ENCODE measurements at regions not wholly inside any gene's neighbourhood (a gene's known extent, or its start where the extent isn't known, plus 50 kb on each side); places are given as distances from the start of the nearest gene placed in this dataset.

DNA sequence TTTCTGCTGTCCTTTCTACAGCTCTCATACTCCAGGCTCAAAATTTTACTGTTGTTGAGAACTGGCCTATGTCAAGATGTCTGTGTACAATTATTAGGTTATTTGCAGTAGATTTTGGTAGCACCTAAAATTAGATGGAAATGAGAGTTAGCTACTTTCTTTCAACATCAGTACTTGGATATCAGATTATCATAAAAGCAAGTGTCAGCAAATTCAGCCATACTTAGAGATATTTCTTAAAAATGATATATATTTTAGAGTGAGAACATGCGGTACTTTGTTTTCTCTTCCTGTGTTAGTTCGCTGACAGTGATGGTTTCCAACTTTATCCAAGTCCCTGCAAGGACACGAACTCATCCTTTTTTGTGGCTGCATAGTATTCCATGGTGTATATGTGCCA lies 351.8 kb upstream of the LRRC7 start:
- no peaks in the 10 kb centered on the region for H3K36me3 Mint-ChIP-seq
- peaks cover 4 to 38% (median 20%) of the 10 kb centered on the region in 6 donors for H3K9me3 Mint-ChIP-seq
- no peak overlapping the region for H3K4me3 Mint-ChIP-seq
- H3K27ac Mint-ChIP-seq: no peak overlapping the region
- no peaks in the 10 kb centered on the region for H3K27me3 Mint-ChIP-seq (ENCODE audit: low read depth in 3 of 3)
- H3K4me1 Mint-ChIP-seq: no peaks in the 10 kb centered on the region
- DNase-seq: no peak

DNA sequence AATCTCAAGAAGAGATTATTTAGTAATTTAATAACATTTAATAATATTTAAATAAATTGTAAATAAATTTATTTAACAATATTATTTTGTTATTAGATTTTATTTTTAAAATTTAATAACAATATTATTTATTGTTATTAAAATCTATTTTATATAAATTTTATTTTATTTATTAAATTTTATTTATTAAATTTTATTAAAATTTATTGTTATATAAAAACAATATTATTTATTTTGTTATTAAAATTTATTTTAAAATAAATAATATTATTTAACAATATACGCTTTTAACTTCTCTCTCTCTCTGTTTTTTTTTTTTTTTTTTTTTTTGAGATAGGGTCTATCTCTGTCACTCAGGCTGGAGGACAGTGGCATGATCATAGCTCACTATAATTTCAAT lies 347.1 kb upstream of the LRRC7 start:
- H3K27ac Mint-ChIP-seq: no peak overlapping the region
- DNase-seq: no peak
- peaks cover 5 to 16% (median 7%) of the 10 kb centered on the region in 6 donors for H3K9me3 Mint-ChIP-seq
- H3K4me3 Mint-ChIP-seq: no peak overlapping the region
- H3K4me1 Mint-ChIP-seq: no peaks in the 10 kb centered on the region
- H3K36me3 Mint-ChIP-seq: no peaks in the 10 kb centered on the region
- H3K27me3 Mint-ChIP-seq (ENCODE audit: low read depth in 3 of 3): no peaks in the 10 kb centered on the region

DNA sequence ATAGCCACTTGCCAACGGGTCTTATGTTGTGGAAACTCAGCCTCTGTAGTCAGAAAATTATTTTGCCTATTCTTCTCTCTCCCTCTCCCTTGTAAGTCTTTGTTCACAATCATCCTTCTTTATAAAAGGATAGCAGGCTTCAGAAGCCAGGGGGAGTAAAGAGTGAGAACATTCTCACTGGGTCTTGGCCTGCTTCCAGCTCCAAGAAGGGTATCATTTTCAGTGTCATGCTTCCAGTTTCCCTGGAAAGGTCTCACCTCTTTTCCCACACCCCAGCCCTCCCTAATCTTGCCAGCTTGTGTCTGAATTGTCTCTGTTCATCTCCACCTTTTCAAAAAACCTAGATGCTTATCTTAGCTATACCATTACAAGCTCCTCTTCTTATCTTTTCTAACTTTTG lies 346.2 kb upstream of the LRRC7 start:
- H3K27me3 Mint-ChIP-seq (ENCODE audit: low read depth in 3 of 3): no peaks in the 10 kb centered on the region

DNA sequence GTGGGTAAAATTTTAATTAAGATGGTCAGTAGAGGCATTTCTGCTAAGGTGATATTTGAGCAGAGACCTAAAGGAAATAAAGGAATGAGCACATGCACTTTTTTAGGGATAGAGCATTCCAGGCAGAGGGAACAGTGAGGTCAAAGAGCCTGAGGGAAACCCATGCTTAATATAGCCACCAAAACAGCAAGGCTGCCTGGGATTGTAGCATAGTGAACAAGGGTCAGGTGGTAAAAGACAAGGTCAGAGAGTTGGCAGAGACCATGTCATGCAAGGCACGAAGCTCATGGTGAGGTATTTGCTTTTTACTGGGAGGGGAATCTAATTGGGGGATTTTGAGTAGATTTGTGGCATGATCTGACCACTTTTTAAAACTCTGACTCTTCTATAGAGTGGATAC lies 344.6 kb upstream of the LRRC7 start:
- Mint-ChIP-seq H3K9me3 (peaks cover 2 to 13% (median 5%) of the 10 kb centered on the region in 6 donors), H3K27me3 (ENCODE audit: low read depth in 3 of 3) (no peaks in the 10 kb centered on the region), H3K27ac (no peak overlapping the region), H3K4me3 (no peak overlapping the region), H3K4me1 (no peaks in the 10 kb centered on the region), H3K36me3 (no peaks in the 10 kb centered on the region)
- DNase-seq: no peak

More for the DNA sequence above, 346.2 kb upstream of the LRRC7 start:
- Mint-ChIP-seq H3K36me3 (no peaks in the 10 kb centered on the region), H3K4me3 (no peak overlapping the region), H3K9me3 (peaks cover under 1 to 16% (median 5%) of the 10 kb centered on the region in 6 donors), H3K4me1 (no peaks in the 10 kb centered on the region), H3K27ac (no peak overlapping the region)
- no peak for DNase-seq

DNA sequence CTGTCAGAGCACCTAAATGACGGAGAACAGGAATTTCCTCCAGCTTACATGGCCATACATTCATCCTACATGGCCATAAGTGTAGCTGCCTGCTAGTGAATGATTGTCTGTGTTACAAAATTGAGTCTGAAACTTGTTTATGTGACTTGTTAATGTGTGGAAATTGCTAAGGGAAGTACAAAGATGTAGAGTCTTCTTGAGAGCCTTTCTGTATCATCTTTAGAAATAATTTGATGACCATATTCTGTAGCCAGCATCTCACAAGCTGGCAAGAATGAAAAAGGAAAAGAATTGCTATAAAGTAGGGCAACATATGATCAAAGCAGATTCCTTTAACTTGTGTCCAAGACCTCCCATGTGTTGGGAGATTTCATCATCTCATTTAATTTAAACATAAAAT lies 339.2 kb upstream of the LRRC7 start:
- DNase-seq: no peak
- no peak overlapping the region for H3K27ac Mint-ChIP-seq
- H3K4me3 Mint-ChIP-seq: no peak overlapping the region
- H3K36me3 Mint-ChIP-seq: peaks cover 0 to 3% (median 0%) of the 10 kb centered on the region in 3 donors
- H3K9me3 Mint-ChIP-seq: peaks cover 0 to 32% (median 11%) of the 10 kb centered on the region in 6 donors
- H3K4me1 Mint-ChIP-seq: no peaks in the 10 kb centered on the region
- peaks cover 0 to 2% (median 2%) of the 10 kb centered on the region in 3 donors for H3K27me3 Mint-ChIP-seq (ENCODE audit: low read depth in 3 of 3)

DNA sequence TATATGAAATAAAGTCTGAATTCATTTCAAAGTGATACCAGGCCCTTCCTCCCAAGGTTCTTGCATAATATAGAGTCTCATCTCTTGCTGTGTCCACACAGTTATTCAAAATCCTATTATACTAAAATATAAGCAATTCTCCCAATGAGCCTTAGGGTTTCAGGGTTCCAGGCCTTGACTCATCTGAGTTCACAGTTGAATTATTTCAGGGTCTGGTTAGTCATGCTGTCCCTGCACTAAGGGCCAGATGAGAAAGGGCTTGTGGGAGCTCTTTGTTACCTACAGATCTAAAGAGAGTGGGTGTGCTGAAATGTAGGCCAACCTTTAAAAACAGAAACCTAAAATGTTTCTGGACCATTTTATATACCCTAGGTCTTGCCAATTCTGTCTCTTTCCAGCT lies 337.5 kb upstream of the LRRC7 start:
- H3K4me1 Mint-ChIP-seq: no peaks in the 10 kb centered on the region
- no peak for DNase-seq
- H3K9me3 Mint-ChIP-seq: peaks cover 2 to 39% (median 13%) of the 10 kb centered on the region in 6 donors
- H3K36me3 Mint-ChIP-seq: peaks cover 0 to 3% (median 0%) of the 10 kb centered on the region in 3 donors
- peaks cover 0 to 2% (median 2%) of the 10 kb centered on the region in 3 donors for H3K27me3 Mint-ChIP-seq (ENCODE audit: low read depth in 3 of 3)
- no peak overlapping the region for H3K4me3 Mint-ChIP-seq
- no peak overlapping the region for H3K27ac Mint-ChIP-seq

DNA sequence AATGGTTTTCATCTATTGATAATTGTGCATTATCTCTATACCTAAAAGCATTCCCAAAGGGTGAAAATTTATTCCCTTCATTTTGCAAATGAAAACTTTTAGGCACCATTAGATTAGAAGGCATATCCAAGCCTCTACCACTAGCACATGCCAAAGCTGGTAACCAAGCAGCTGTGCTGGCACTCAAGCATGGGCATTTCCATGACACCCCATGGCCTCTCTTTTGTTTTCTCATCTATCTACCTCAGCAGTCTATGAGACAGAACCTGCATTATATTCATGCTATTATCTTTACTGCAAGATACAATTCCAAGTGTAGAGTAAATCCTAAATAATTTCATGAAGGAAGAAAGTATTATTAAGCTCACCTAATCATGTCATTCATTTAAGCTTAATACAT lies 334.3 kb upstream of the LRRC7 start:
- no peak overlapping the region for H3K27ac Mint-ChIP-seq
- H3K36me3 Mint-ChIP-seq: peaks cover 0 to 3% (median 0%) of the 10 kb centered on the region in 3 donors
- no peak overlapping the region for H3K4me3 Mint-ChIP-seq
- DNase-seq: no peak
- peaks cover 8 to 46% (median 14%) of the 10 kb centered on the region in 6 donors for H3K9me3 Mint-ChIP-seq
- no peaks in the 10 kb centered on the region for H3K4me1 Mint-ChIP-seq
- H3K27me3 Mint-ChIP-seq (ENCODE audit: low read depth in 3 of 3): peaks cover 0 to 2% (median 2%) of the 10 kb centered on the region in 3 donors

DNA sequence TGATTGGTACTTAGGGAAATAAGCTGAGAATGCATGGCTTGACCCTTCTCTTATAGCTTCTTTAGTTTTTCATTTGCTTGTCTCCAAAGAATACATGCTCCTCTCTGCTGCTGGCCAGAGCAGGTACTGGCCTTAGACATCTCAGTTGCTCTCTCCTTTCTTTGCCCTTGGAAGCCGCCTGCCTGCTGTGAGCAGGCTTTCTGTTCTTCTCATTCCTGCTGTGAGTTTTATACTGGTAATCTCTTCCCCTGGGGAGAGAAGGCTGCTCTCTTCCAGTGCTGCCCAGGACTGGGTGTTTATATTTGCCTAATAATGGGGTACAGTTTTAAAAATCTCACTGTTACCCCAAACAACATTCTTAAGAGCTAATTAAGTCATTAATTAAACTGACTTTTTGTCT lies 323.5 kb upstream of the LRRC7 start:
- Mint-ChIP-seq H3K27ac (no peak overlapping the region), H3K36me3 (no peaks in the 10 kb centered on the region), H3K4me3 (no peak overlapping the region), H3K9me3 (peaks cover 5 to 39% (median 8%) of the 10 kb centered on the region in 6 donors), H3K27me3 (ENCODE audit: low read depth in 3 of 3) (peaks cover 0 to 2% (median 0%) of the 10 kb centered on the region in 3 donors), H3K4me1 (no peaks in the 10 kb centered on the region)
- DNase-seq: no peak

DNA sequence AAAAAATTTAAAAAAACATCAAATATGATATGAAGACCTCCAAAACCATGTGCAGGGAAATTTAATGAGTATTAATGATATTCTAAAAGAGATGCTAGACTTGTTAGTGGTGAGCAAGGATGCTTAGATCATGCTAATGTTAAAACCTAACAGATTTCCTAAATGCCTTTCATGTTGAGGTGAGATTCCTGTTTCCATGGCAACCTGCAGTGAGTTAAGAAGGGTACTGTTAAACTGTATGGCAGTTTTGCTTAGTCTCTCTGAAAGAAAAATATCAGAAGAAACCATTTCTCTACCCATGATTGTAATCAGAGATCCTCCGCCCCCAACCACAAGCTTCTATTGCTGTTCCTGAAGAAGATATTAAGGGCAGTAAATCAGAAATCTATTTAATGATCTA lies 321.6 kb upstream of the LRRC7 start:
- H3K27me3 Mint-ChIP-seq (ENCODE audit: low read depth in 3 of 3): peaks cover 0 to 2% (median 0%) of the 10 kb centered on the region in 3 donors
- no peaks in the 10 kb centered on the region for H3K4me1 Mint-ChIP-seq
- no peak for DNase-seq
- no peaks in the 10 kb centered on the region for H3K36me3 Mint-ChIP-seq
- H3K27ac Mint-ChIP-seq: no peak overlapping the region
- peaks cover 2 to 40% (median 12%) of the 10 kb centered on the region in 6 donors for H3K9me3 Mint-ChIP-seq
- no peak overlapping the region for H3K4me3 Mint-ChIP-seq

DNA sequence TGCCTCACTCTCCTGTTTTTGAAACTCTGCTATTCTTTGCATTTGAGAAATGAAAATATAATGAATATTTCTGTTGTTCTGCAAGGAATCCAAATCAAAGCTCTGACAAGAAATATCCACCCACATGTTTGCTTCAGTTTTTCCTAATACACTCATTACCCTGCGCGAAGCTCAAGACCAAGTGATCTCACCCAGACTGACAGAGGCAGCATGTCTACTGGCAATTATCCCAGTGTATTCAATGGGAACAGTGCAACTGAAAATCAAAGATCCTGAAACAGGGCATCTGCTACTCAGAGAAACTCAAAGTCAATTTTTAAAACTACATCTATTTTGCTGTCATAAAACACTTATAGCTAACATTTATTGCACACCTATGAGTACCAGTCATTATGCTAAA lies 321.0 kb upstream of the LRRC7 start:
- Mint-ChIP-seq H3K27ac (no peak overlapping the region), H3K4me3 (no peak overlapping the region), H3K4me1 (no peaks in the 10 kb centered on the region), H3K36me3 (no peaks in the 10 kb centered on the region), H3K27me3 (ENCODE audit: low read depth in 3 of 3) (peaks cover 0 to 2% (median 0%) of the 10 kb centered on the region in 3 donors), H3K9me3 (peaks cover 2 to 42% (median 12%) of the 10 kb centered on the region in 6 donors)
- no peak for DNase-seq

DNA sequence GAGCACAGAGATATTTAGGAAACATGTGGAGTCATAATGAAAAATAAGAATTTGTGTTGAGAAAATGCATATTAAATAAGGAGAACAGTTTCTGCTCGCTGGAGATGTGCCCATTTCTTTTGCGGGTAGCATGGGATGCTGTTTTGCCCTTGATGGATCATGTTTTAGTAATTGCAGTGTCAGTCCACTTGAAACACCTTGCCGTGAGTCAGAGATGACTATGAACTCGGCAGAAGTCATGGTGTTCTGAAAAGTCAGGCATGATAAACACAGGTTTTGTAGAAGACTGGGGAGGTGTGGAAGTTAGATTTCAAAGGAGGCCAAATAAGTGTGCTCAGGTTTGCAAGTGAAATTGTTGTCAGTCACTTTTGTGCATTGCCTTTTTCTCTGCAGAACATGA lies 315.0 kb upstream of the LRRC7 start:
- H3K9me3 Mint-ChIP-seq: peaks cover 8 to 52% (median 15%) of the 10 kb centered on the region in 6 donors
- H3K36me3 Mint-ChIP-seq: no peaks in the 10 kb centered on the region
- no peak for DNase-seq
- peaks cover 0 to 2% (median 0%) of the 10 kb centered on the region in 3 donors for H3K27me3 Mint-ChIP-seq (ENCODE audit: low read depth in 3 of 3)
- no peaks in the 10 kb centered on the region for H3K4me1 Mint-ChIP-seq
- no peak overlapping the region for H3K27ac Mint-ChIP-seq
- H3K4me3 Mint-ChIP-seq: no peak overlapping the region

DNA sequence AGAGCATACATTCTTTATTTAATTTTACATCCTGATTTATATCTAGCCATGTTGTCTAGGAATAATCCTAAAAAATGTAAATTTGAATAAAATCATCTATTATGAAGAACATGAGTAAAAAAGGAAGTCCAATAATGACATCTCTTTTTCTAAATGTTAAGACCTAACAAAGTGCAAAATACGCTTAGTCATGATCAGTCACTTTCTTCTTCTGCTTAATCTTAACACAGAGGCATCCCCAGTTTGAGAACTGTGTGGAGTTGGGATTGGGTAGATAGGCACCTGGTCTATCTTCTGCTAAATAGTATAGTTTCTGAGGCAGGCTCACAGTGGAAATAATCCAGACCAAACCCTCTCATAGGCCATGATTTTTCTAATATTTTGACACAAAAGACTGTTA lies 311.7 kb upstream of the LRRC7 start:
- no peaks in the 10 kb centered on the region for H3K36me3 Mint-ChIP-seq

DNA sequence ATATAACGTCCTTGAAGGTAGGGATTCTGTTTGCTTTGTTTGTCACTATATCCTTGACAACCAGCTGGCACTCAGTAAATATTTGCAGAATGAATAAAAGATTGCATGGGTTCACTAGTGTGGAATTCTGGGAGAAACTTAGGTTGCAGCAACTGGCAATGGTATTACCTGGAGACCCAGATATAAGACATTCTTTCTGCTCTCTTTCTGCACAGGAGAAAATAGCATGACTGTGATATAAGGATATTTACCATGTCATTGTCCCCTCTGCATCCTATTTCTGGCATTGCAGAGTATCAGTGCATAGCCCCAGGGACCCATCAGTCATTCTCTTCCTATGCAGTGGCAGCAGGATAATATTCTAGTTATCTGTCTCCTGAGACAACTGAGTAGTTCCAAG lies 308.9 kb upstream of the LRRC7 start:
- Mint-ChIP-seq H3K27ac (no peak overlapping the region), H3K4me1 (no peaks in the 10 kb centered on the region), H3K9me3 (peaks cover 0 to 53% (median 11%) of the 10 kb centered on the region in 6 donors), H3K4me3 (no peak overlapping the region), H3K27me3 (ENCODE audit: low read depth in 3 of 3) (peaks cover 0 to 2% (median 0%) of the 10 kb centered on the region in 3 donors), H3K36me3 (no peaks in the 10 kb centered on the region)
- no peak for DNase-seq

More for the DNA sequence above, 311.7 kb upstream of the LRRC7 start:
- Mint-ChIP-seq H3K27me3 (ENCODE audit: low read depth in 3 of 3) (no peaks in the 10 kb centered on the region), H3K9me3 (peaks cover 6 to 44% (median 12%) of the 10 kb centered on the region in 6 donors), H3K27ac (no peak overlapping the region), H3K4me1 (no peaks in the 10 kb centered on the region), H3K4me3 (no peak overlapping the region)
- DNase-seq: no peak

DNA sequence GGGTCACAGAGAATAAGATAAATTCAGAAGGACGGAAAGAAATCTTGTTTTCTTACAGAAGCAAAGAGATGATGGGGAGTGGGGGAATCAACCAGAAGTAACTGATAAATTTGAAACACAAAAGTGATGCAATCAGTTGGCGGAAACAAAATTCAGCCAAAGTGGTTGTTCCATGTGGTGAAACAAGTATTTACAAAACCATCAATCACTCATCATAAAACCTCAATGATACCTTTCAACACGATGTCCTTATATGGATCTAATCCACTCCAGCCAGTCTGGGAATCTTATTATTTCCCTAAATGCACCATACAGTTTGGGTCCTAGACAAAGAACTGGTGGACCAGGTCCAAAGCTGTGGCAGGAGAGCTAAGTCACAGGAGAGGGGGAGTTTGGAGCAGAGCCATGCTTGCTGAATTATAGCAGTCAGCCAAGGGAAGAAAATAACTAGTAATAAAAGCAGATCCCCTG lies 303.8 kb upstream of the LRRC7 start:
- Mint-ChIP-seq H3K4me1 (no peaks in the 10 kb centered on the region), H3K27me3 (ENCODE audit: low read depth in 3 of 3) (peaks cover 0 to 2% (median 0%) of the 10 kb centered on the region in 3 donors), H3K4me3 (no peak overlapping the region), H3K27ac (no peak overlapping the region), H3K36me3 (no peaks in the 10 kb centered on the region), H3K9me3 (peaks cover 3 to 54% (median 5%) of the 10 kb centered on the region in 6 donors)
- DNase-seq: no peak

DNA sequence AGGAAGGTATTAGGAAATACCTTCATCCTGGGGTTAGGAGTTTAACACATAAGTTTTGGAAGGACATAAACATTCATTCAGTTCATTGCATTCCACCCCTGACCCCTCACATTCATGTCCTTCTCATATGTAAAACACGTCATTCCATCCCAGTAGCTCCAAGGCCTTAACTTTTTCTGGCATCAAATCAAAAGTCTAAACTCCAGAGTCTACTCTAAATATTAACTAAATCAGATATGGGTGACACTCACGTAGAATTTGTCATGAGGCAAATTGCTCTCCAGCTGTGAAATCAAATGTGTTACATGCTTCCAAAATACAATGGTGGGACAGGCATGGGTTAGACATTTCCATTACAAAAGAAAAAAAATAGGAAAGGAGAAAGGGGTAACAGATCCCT lies 298.2 kb upstream of the LRRC7 start:
- H3K27ac Mint-ChIP-seq: no peak overlapping the region
- DNase-seq: no peak
- no peaks in the 10 kb centered on the region for H3K36me3 Mint-ChIP-seq
- no peaks in the 10 kb centered on the region for H3K4me1 Mint-ChIP-seq
- no peak overlapping the region for H3K4me3 Mint-ChIP-seq
- peaks cover 0 to 47% (median 17%) of the 10 kb centered on the region in 6 donors for H3K9me3 Mint-ChIP-seq
- peaks cover 0 to 3% (median 2%) of the 10 kb centered on the region in 3 donors for H3K27me3 Mint-ChIP-seq (ENCODE audit: low read depth in 3 of 3)

Measured in immature natural killer cell (primary cell).